ENCODE measurements at regions not wholly inside any gene's neighbourhood (a gene's known extent, or its start where the extent isn't known, plus 50 kb on each side); places are given as distances from the start of the nearest gene placed in this dataset.

GRCh38 chr5:12623408-12623807, 719.2 kb upstream of the CTNND2 start:
- no peak for TF ChIP-seq CTCF (IDR thresholded peaks at IDR 0.05)
- TF ChIP-seq POLR2A (IDR thresholded peaks at IDR 0.05) = no peak
- no peak overlapping the region for H3K4me3 ChIP-seq
- intact Hi-C loops (cut with DNase I) = no loop called here
- no peaks in the 10 kb centered on the region for H3K27me3 ChIP-seq
- ATAC-seq (no peak), DNase-seq (no peak)
- WGBS, 2 donors = 25 to 50% methylated on average over 1 of the region's 1 CpG
- H3K36me3 ChIP-seq (replicated peaks in 1 of 2; ENCODE audit: insufficient read depth in 1 of 2, low read depth in 2 of 2) = no peaks in the 10 kb centered on the region
- no peak overlapping the region for H3K27ac ChIP-seq
- H3K9me3 ChIP-seq = no peaks in the 10 kb centered on the region
- no peaks in the 10 kb centered on the region for H3K4me1 ChIP-seq

GRCh38 chr5:12616093-12616492, 711.8 kb upstream of the CTNND2 start:
- Histone ChIP-seq H3K4me1 (no peaks in the 10 kb centered on the region), H3K27me3 (no peaks in the 10 kb centered on the region), H3K36me3 (replicated peaks in 1 of 2; ENCODE audit: insufficient read depth in 1 of 2, low read depth in 2 of 2) (no peaks in the 10 kb centered on the region), H3K4me3 (no peak overlapping the region), H3K27ac (no peak overlapping the region), H3K9me3 (peaks cover 0 to 6% (median 2%) of the 10 kb centered on the region in 3 donors)
- 57 to 58% methylated on average over 4 of the region's 4 CpGs for WGBS, 2 donors
- TF ChIP-seq POLR2A (IDR thresholded peaks at IDR 0.05) = no peak
- TF ChIP-seq CTCF (IDR thresholded peaks at IDR 0.05) = no peak
- intact Hi-C loops (cut with DNase I) = no loop called here
- ATAC-seq = no peak
- no peak for DNase-seq

GRCh38 chr5:12615141-12615820, 711.0 kb upstream of the CTNND2 start:
- Histone ChIP-seq H3K4me1 (no peaks in the 10 kb centered on the region), H3K27ac (no peak overlapping the region), H3K4me3 (no peak overlapping the region), H3K9me3 (peaks cover 0 to 6% (median 2%) of the 10 kb centered on the region in 3 donors), H3K36me3 (replicated peaks in 1 of 2; ENCODE audit: insufficient read depth in 1 of 2, low read depth in 2 of 2) (no peaks in the 10 kb centered on the region), H3K27me3 (no peaks in the 10 kb centered on the region)
- no peak for DNase-seq
- WGBS, 2 donors = 52 to 62% methylated on average over 3 of the region's 3 CpGs
- ATAC-seq = no peak
- no peak for TF ChIP-seq POLR2A (IDR thresholded peaks at IDR 0.05)
- TF ChIP-seq CTCF (IDR thresholded peaks at IDR 0.05) = no peak
- intact Hi-C loops (cut with DNase I) = no loop called here

- Histone ChIP-seq H3K4me1 (no peaks in the 10 kb centered on the region), H3K27ac (no peak overlapping the region)
Measured at GRCh38 chr5:12614608-12615007, 710.4 kb upstream of the CTNND2 start.

More at GRCh38 chr5:12614608-12615007, 710.4 kb upstream of the CTNND2 start:
- Histone ChIP-seq H3K27me3 (no peaks in the 10 kb centered on the region), H3K4me3 (no peak overlapping the region), H3K36me3 (replicated peaks in 1 of 2; ENCODE audit: insufficient read depth in 1 of 2, low read depth in 2 of 2) (no peaks in the 10 kb centered on the region), H3K9me3 (peaks cover 0 to 6% (median 2%) of the 10 kb centered on the region in 3 donors)
- WGBS, 2 donors = 29 to 50% methylated on average over 1 of the region's 1 CpG
- intact Hi-C loops (cut with DNase I) = no loop called here
- no peak for ATAC-seq
- TF ChIP-seq CTCF (IDR thresholded peaks at IDR 0.05) = no peak
- TF ChIP-seq POLR2A (IDR thresholded peaks at IDR 0.05) = no peak
- no peak for DNase-seq

Measured in body of pancreas (tissue), 4 donors.